A673 (cell line): ENCODE measurements at regions not wholly inside any gene's neighbourhood (a gene's known extent, or its start where the extent isn't known, plus 50 kb on each side); places are given as distances from the start of the nearest gene placed in this dataset.

Experiments
- BruUV-seq: library from RNA; stranded (reverse); fragments of 400-500 nt; replicated peaks from 2 replicates; lab custom pipeline; 2021; lab: Mats Ljungman, UMichigan
- CTCF ChIA-PET: fragments of 300-600 bp; sonication (Branson Sonifier 250); formaldehyde crosslinking; loops from one replicate; lab custom pipeline; 2022; ENCODE audit warnings: antibody characterized with exemption; lab: Charles Lee
- POLR2A ChIA-PET: fragments of 300-600 bp; sonication (Branson Sonifier 250); formaldehyde crosslinking; loops from one replicate; lab custom pipeline; 2022; ENCODE audit warnings: antibody characterized with exemption; ENCODE audit not compliant: low non-redundant PET; lab: Charles Lee
- DNase-seq: peaks from one replicate; pipeline ENCODE4 v3.0.0-alpha.2; 2015; ENCODE audit warnings: low spot score
- H3K27ac ChIP-seq: fragments of 200-600 bp; sonication (generic); 2 replicates; pipeline ENCODE4 v1.5.1; 2016; ENCODE audit warnings: mixed run types, low read depth, mild to moderate bottlenecking, mixed read lengths, antibody characterized with exemption, low read length; ENCODE audit not compliant: poor library complexity, severe bottlenecking
- H3K27me3 ChIP-seq: fragments of 200-600 bp; sonication (generic); replicated peaks from 2 replicates; pipeline ENCODE4 v1.6.1; 2017; ENCODE audit warnings: mixed run types, low read depth, mild to moderate bottlenecking, mixed read lengths, antibody characterized with exemption, low read length; ENCODE audit not compliant: insufficient read depth, poor library complexity
- H3K36me3 ChIP-seq: fragments of 200-600 bp; sonication (generic); 2 replicates; pipeline ENCODE4 v1.6.1; 2016; ENCODE audit warnings: mixed run types, mild to moderate bottlenecking, mixed read lengths, antibody characterized with exemption, low read length; ENCODE audit not compliant: insufficient read depth, poor library complexity, severe bottlenecking
- H3K4me1 ChIP-seq: fragments of 200-600 bp; sonication (generic); 2 replicates; pipeline ENCODE4 v1.6.1; 2017; ENCODE audit warnings: mixed run types, mild to moderate bottlenecking, mixed read lengths, antibody characterized with exemption, low read length; ENCODE audit not compliant: insufficient read depth, poor library complexity, severe bottlenecking
- H3K4me3 ChIP-seq: fragments of 200-600 bp; sonication (generic); 2 replicates; pipeline ENCODE4 v1.5.1; 2016; ENCODE audit warnings: low read depth, mixed run types, mild to moderate bottlenecking, mixed read lengths, low read length; ENCODE audit not compliant: poor library complexity, severe bottlenecking
- H3K9me3 ChIP-seq: fragments of 200-600 bp; sonication (generic); 2 replicates; pipeline ENCODE4 v1.6.1; 2016; ENCODE audit warnings: mixed run types, low read depth, mild to moderate bottlenecking, mixed read lengths, antibody characterized with exemption, low read length; ENCODE audit not compliant: poor library complexity, severe bottlenecking
- EZH2 ChIP-seq: fragments of 200-600 bp; sonication (generic); IDR thresholded peaks from 2 replicates; pipeline ENCODE4 v1.6.1; 2017; ENCODE audit warnings: borderline replicate concordance, low read depth, mild to moderate bottlenecking, mixed read lengths, antibody characterized with exemption, low read length; ENCODE audit not compliant: poor library complexity, severe bottlenecking
- intact Hi-C: fragments of 100-400 bp; cut with micrococcal nuclease; formaldehyde crosslinking; loops from one replicate; pipeline ENCODE4 v1.10.0; 2022; ENCODE audit not compliant: unreplicated experiment
- TF ChIP-seq, protein P1 (sequence below): fragments of 300-800, 200-600 bp; sonication (generic); conservative IDR thresholded peaks from 2 replicates; pipeline ENCODE4 v1.5.1; 2017; ENCODE audit warnings: low read depth, mild to moderate bottlenecking, antibody characterized with exemption, low read length, moderate library complexity, mixed read lengths

DNA sequence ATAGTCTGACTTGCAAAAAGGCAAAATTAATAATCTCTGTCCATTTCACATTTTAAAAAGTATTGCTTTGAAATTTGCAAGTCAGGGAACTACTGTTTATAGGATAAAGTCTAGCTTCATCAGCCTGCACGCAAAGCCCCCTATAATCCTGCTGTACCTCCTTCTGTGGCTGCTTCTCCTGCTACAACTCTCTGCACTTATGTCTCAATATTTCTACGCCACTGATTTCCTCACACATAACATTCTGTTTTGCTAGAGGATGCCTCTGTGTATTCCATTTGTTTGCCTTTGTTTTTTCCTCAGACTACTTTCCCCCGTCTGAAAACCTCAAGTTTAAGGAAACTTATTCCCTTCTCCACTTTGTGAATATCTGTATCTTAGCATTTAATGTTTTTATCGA is 389.9 kb downstream of the RFC3 start:
- ChIA-PET CTCF (no interaction called here), POLR2A (no interaction called here)

DNA sequence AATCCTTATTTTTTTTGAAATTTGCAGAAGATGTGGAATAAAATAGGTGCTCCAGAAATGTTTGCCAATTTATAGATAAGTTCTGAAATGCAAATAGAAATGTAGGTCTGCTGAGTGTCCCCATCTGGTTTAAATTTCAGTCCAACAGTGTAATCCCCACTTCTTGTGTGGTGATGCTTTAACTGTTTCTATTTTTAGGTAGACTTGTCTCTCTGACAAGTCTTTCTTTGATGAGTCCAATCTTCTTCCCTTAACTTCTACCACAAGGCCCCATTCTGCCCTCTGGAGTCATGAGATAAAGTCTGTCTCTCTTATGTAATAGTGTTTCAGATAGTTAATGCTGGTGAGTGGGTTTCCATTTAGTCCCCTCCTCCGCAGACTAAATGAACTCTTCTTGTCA is 390.4 kb downstream of the RFC3 start:
- Histone ChIP-seq H3K9me3 (no peaks in the 10 kb centered on the region), H3K36me3 (no peaks in the 10 kb centered on the region), H3K4me3 (no peak overlapping the region), H3K27me3 (no peaks in the 10 kb centered on the region), H3K27ac (no peak overlapping the region), H3K4me1 (no peaks in the 10 kb centered on the region)
- no TSS peak for BruUV-seq
- ChIA-PET POLR2A (no interaction called here), CTCF (no interaction called here)
- intact Hi-C loops = no loop called here
- TF ChIP-seq, protein P1, sequence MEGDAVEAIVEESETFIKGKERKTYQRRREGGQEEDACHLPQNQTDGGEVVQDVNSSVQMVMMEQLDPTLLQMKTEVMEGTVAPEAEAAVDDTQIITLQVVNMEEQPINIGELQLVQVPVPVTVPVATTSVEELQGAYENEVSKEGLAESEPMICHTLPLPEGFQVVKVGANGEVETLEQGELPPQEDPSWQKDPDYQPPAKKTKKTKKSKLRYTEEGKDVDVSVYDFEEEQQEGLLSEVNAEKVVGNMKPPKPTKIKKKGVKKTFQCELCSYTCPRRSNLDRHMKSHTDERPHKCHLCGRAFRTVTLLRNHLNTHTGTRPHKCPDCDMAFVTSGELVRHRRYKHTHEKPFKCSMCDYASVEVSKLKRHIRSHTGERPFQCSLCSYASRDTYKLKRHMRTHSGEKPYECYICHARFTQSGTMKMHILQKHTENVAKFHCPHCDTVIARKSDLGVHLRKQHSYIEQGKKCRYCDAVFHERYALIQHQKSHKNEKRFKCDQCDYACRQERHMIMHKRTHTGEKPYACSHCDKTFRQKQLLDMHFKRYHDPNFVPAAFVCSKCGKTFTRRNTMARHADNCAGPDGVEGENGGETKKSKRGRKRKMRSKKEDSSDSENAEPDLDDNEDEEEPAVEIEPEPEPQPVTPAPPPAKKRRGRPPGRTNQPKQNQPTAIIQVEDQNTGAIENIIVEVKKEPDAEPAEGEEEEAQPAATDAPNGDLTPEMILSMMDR = no peak
- TF ChIP-seq EZH2 = no peak
- DNase-seq = no peak

More for the DNA sequence above, 389.9 kb downstream of the RFC3 start:
- H3K36me3 ChIP-seq = no peaks in the 10 kb centered on the region
- intact Hi-C loops = no loop called here
- H3K27me3 ChIP-seq = no peaks in the 10 kb centered on the region
- TF ChIP-seq, protein P1 = no peak
- TF ChIP-seq EZH2 = no peak
- BruUV-seq = no TSS peak
- no peaks in the 10 kb centered on the region for H3K9me3 ChIP-seq
- H3K4me1 ChIP-seq = no peaks in the 10 kb centered on the region
- H3K4me3 ChIP-seq = no peak overlapping the region
- H3K27ac ChIP-seq = no peak overlapping the region
- no peak for DNase-seq

DNA sequence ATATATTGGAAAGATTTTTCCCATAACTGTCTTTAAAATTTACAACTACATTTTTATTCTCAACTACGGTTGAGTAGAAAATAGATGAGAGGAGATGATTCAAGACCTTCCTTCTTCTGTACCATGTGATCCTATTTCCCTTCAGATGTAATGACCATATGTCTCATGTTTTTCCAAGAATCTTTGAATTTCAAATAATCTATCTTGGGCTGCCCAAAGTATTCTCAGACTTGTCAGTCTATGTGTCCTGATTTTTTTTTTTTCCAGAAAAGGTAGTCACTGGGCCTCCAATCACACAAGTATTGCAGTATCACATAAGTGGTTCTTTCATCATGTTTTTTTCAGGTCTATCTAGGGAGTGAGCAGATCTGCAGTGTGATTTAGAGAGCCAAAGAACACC is 392.4 kb downstream of the RFC3 start:
- no peak for TF ChIP-seq EZH2
- TF ChIP-seq, protein P1 = no peak

More for the DNA sequence above, 392.4 kb downstream of the RFC3 start:
- ChIA-PET CTCF (no interaction called here), POLR2A (no interaction called here)
- Histone ChIP-seq H3K27ac (no peak overlapping the region), H3K9me3 (no peaks in the 10 kb centered on the region), H3K4me1 (no peaks in the 10 kb centered on the region), H3K27me3 (no peaks in the 10 kb centered on the region), H3K4me3 (no peak overlapping the region), H3K36me3 (no peaks in the 10 kb centered on the region)
- BruUV-seq = no TSS peak
- intact Hi-C loops = no loop called here
- no peak for DNase-seq
